HepG2 (cell line): ENCODE measurements at regions not wholly inside any gene's neighbourhood (a gene's known extent, or its start where the extent isn't known, plus 50 kb on each side); places are given as distances from the start of the nearest gene placed in this dataset.

Experiments
- ATAC-seq: fragments of 200-7000 bp; cut with Tn5 transposase; 3 replicates; pipeline ENCODE4 v1.9.1; 2020; ENCODE audit warnings: mild to moderate bottlenecking, moderate library complexity
- BruUV-seq: library from RNA; stranded (reverse); fragments of 400-500 nt; replicated peaks from 2 replicates; lab custom pipeline; 2021; lab: Mats Ljungman, UMichigan
- CTCF ChIA-PET: fragments of 300-600 bp; formaldehyde crosslinking; extraction: SDS; loops from one replicate; lab custom pipeline; 2021; ENCODE audit warnings: low total read pairs, inconsistent platforms, low intra/inter-chr PET ratio; lab: Yijun Ruan, JAX
- POLR2A ChIA-PET: fragments of 350-600 bp; sonication (Branson Sonifier 250); formaldehyde crosslinking; loops from one replicate; lab custom pipeline; 2020; ENCODE audit warnings: antibody characterized with exemption, inconsistent platforms; lab: Yijun Ruan, JAX
- DNase-seq: peaks from one replicate; pipeline ENCODE4 v3.0.0-alpha.2; 2015; ENCODE audit warnings: low spot score
- FAIRE-seq: peaks from 3 replicates; lab custom pipeline; 2011; peaks lifted over from hg19 to GRCh38; lab: Jason Lieb, UNC
- H2AFZ ChIP-seq: one replicate; pipeline ENCODE4 v1.6.1; 2011; ENCODE audit warnings: low read length, inconsistent platforms
- H3K27ac ChIP-seq: fragments of 300-600 bp; 3 replicates; pipeline ENCODE4 v1.8.0; 2011; ENCODE audit warnings: mixed run types, mild to moderate bottlenecking, mixed read lengths, low read length, inconsistent platforms; ENCODE audit not compliant: insufficient read depth; ENCODE audit errors: extremely low read length
- H3K27me3 ChIP-seq, 2 experiments: fragments of 200-600 bp in 1 of 2; 2 replicates in 1 of 2; 3 replicates in 1 of 2; pipeline versions ENCODE4 v1.6.0 to v1.8.0; 2011; ENCODE audit warnings: low read length in 2 of 2, mild to moderate bottlenecking in 2 of 2, moderate library complexity in 2 of 2, inconsistent platforms in 1 of 2; ENCODE audit not compliant: insufficient read depth in 2 of 2, control insufficient read depth in 1 of 2
- H3K36me3 ChIP-seq, 2 experiments: fragments of 200-600 bp in 1 of 2; replicated peaks in 1 of 2; 2 replicates in 1 of 2; 3 replicates in 1 of 2; pipeline versions ENCODE4 v1.5.1 to v1.8.0; 2011; ENCODE audit warnings: low read length in 2 of 2, inconsistent platforms in 1 of 2; ENCODE audit not compliant: insufficient read depth in 2 of 2, control insufficient read depth in 1 of 2
- H3K4me1 ChIP-seq: 2 replicates; pipeline ENCODE4 v1.5.1; 2012; ENCODE audit warnings: low read length, inconsistent platforms; ENCODE audit not compliant: insufficient read depth
- H3K4me2 ChIP-seq: 2 replicates; pipeline ENCODE4 v1.6.0; 2011; ENCODE audit warnings: low read depth, low read length, inconsistent platforms
- H3K4me3 ChIP-seq, 3 experiments: fragments of 200-600 bp in 1 of 3; sonication (generic), shearing (Covaris generic) in 1 of 3; replicated peaks in 1 of 3; 2 replicates each; pipeline ENCODE4 v1.5.1; 2011 to 2016; ENCODE audit warnings: low read length in 3 of 3, inconsistent platforms in 2 of 3, low read depth in 2 of 3, mild to moderate bottlenecking in 2 of 3, control low read depth in 1 of 3, mixed read lengths in 1 of 3; ENCODE audit not compliant: insufficient read depth in 1 of 3
- H3K79me2 ChIP-seq: one replicate; pipeline ENCODE4 v1.6.1; 2011; ENCODE audit warnings: low read length, inconsistent platforms; ENCODE audit not compliant: insufficient read depth
- H3K9ac ChIP-seq: 2 replicates; pipeline ENCODE4 v1.6.0; 2011; ENCODE audit warnings: mild to moderate bottlenecking, low read depth, low read length, inconsistent platforms; ENCODE audit not compliant: insufficient read depth
- H3K9me3 ChIP-seq: 2 replicates; pipeline ENCODE4 v1.5.1; 2012; ENCODE audit warnings: mild to moderate bottlenecking, low read length
- H4K20me1 ChIP-seq: 2 replicates; pipeline ENCODE4 v1.6.0; 2011; ENCODE audit warnings: inconsistent platforms, mild to moderate bottlenecking, low read length, moderate library complexity; ENCODE audit not compliant: insufficient read depth
- HBP1 ChIP-seq: IDR thresholded peaks from 2 replicates; pipeline ENCODE4 v1.6.1; 2016; ENCODE audit warnings: low read depth, control low read depth
- NR1H2 ChIP-seq: sonication (generic); formaldehyde crosslinking; IDR thresholded peaks from 2 replicates; pipeline ENCODE4 v1.8.1; 2022; ENCODE audit warnings: low read depth, missing genetic modification reagents, borderline replicate concordance
- ZNF251 ChIP-seq: sonication (generic); formaldehyde crosslinking; IDR thresholded peaks from 2 replicates; pipeline ENCODE4 v1.9.0; 2021; ENCODE audit warnings: mild to moderate bottlenecking, missing genetic modification reagents
- ZNF800 ChIP-seq: sonication (generic); formaldehyde crosslinking; IDR thresholded peaks from 2 replicates; pipeline ENCODE4 v1.4.0; 2020; ENCODE audit warnings: missing genetic modification reagents
- WGBS: methylation state at CpG from one replicate; pipeline ENCODE4 v1.1.6; 2017; ENCODE audit warnings: low lambda C conversion rate; 5-methylcytosine and 5-hydroxymethylcytosine counted together
- in situ Hi-C: cut with HindIII; loops from 2 replicates; pipeline ENCODE4 v1.10.0; 2017; ENCODE audit warnings: low pct_unique_long_range_greater_than_20kb; ENCODE audit not compliant: extremely low pct_ligation_motif_present
- intact Hi-C: fragments of 100-400 bp; cut with micrococcal nuclease; formaldehyde crosslinking; loops from one replicate; pipeline ENCODE4 v1.10.0; 2022; ENCODE audit not compliant: unreplicated experiment
- TF ChIP-seq, protein P1 (sequence below): sonication (generic); formaldehyde crosslinking; IDR thresholded peaks from 2 replicates; pipeline ENCODE4 v1.5.1; 2020; ENCODE audit warnings: mild to moderate bottlenecking, missing genetic modification reagents, borderline replicate concordance

DNA sequence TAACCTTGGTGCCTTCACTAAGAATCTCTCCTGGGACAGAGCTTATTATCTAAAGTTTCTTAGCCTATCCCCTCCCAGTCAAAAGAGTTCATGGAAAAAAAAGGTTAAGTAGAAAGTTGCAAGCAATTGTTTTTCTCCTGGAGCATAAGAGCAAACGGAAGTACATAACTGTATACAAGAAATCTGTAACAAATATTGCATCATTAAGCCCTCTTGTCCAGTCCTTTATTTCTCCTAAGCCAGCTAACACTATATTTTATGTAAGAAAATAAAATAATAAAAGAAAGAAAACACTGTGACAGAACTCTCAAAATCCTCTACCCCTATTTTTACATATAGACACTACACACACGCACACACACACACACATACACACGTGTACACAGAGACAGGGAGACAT lies 255.3 kb downstream of the NAF1 start:
- H3K4me2 ChIP-seq = no peak overlapping the region
- no peak overlapping the region for H3K9ac ChIP-seq
- H3K79me2 ChIP-seq = no peaks in the 10 kb centered on the region
- H3K36me3 ChIP-seq = no peaks in the 10 kb centered on the region
- no peak for FAIRE-seq
- H3K4me1 ChIP-seq = no peaks in the 10 kb centered on the region
- CTCF ChIA-PET = no interaction called here
- TF ChIP-seq NR1H2 (CRISPR knock-in tag) (no peak), ZNF800 (CRISPR knock-in tag) (no peak), HBP1 (CRISPR knock-in tag) (no peak), ZNF251 (CRISPR knock-in tag) (no peak)
- TF ChIP-seq, protein P1, sequence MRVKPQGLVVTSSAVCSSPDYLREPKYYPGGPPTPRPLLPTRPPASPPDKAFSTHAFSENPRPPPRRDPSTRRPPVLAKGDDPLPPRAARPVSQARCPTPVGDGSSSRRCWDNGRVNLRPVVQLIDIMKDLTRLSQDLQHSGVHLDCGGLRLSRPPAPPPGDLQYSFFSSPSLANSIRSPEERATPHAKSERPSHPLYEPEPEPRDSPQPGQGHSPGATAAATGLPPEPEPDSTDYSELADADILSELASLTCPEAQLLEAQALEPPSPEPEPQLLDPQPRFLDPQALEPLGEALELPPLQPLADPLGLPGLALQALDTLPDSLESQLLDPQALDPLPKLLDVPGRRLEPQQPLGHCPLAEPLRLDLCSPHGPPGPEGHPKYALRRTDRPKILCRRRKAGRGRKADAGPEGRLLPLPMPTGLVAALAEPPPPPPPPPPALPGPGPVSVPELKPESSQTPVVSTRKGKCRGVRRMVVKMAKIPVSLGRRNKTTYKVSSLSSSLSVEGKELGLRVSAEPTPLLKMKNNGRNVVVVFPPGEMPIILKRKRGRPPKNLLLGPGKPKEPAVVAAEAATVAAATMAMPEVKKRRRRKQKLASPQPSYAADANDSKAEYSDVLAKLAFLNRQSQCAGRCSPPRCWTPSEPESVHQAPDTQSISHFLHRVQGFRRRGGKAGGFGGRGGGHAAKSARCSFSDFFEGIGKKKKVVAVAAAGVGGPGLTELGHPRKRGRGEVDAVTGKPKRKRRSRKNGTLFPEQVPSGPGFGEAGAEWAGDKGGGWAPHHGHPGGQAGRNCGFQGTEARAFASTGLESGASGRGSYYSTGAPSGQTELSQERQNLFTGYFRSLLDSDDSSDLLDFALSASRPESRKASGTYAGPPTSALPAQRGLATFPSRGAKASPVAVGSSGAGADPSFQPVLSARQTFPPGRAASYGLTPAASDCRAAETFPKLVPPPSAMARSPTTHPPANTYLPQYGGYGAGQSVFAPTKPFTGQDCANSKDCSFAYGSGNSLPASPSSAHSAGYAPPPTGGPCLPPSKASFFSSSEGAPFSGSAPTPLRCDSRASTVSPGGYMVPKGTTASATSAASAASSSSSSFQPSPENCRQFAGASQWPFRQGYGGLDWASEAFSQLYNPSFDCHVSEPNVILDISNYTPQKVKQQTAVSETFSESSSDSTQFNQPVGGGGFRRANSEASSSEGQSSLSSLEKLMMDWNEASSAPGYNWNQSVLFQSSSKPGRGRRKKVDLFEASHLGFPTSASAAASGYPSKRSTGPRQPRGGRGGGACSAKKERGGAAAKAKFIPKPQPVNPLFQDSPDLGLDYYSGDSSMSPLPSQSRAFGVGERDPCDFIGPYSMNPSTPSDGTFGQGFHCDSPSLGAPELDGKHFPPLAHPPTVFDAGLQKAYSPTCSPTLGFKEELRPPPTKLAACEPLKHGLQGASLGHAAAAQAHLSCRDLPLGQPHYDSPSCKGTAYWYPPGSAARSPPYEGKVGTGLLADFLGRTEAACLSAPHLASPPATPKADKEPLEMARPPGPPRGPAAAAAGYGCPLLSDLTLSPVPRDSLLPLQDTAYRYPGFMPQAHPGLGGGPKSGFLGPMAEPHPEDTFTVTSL (CRISPR knock-in tag) = no peak
- TF ChIP-seq, all 625 proteins: peak for 0
- Histone ChIP-seq H3K4me3 (no peak overlapping the region), H2AFZ (no peak overlapping the region), H3K27ac (no peak overlapping the region), H3K27me3 (no peaks in the 10 kb centered on the region), H4K20me1 (no peaks in the 10 kb centered on the region), H3K9me3 (no peaks in the 10 kb centered on the region; the same call in 1 of the 2 replicates)
- in situ Hi-C loops = no loop called here
- 16% methylated on average over 3 of the region's 3 CpGs for WGBS
- DNase-seq = no peak
- intact Hi-C loops = no loop called here
- POLR2A ChIA-PET = no interaction called here
- no peak for ATAC-seq
- BruUV-seq = no TSS peak
